AG09309 (cell line): ENCODE measurements at regions not wholly inside any gene's neighbourhood (a gene's known extent, or its start where the extent isn't known, plus 50 kb on each side); places are given as distances from the start of the nearest gene placed in this dataset.

ENCODE experiments used
- DNase-seq: peaks from one replicate; pipeline ENCODE4 v3.0.0-alpha.2; 2010; ENCODE audit warnings: low read depth
- H3K4me3 ChIP-seq: 2 replicates; pipeline ENCODE4 v1.5.1; 2011; ENCODE audit warnings: mild to moderate bottlenecking, low read depth, low read length, moderate library complexity; ENCODE audit not compliant: control insufficient read depth
- TF ChIP-seq, protein P1 (sequence below): IDR thresholded peaks from 2 replicates; pipeline ENCODE4 v1.5.1; 2011; ENCODE audit warnings: mild to moderate bottlenecking, low read depth, low read length, inconsistent platforms; ENCODE audit not compliant: insufficient read depth, control insufficient read depth; ENCODE audit errors: missing control alignments

DNA sequence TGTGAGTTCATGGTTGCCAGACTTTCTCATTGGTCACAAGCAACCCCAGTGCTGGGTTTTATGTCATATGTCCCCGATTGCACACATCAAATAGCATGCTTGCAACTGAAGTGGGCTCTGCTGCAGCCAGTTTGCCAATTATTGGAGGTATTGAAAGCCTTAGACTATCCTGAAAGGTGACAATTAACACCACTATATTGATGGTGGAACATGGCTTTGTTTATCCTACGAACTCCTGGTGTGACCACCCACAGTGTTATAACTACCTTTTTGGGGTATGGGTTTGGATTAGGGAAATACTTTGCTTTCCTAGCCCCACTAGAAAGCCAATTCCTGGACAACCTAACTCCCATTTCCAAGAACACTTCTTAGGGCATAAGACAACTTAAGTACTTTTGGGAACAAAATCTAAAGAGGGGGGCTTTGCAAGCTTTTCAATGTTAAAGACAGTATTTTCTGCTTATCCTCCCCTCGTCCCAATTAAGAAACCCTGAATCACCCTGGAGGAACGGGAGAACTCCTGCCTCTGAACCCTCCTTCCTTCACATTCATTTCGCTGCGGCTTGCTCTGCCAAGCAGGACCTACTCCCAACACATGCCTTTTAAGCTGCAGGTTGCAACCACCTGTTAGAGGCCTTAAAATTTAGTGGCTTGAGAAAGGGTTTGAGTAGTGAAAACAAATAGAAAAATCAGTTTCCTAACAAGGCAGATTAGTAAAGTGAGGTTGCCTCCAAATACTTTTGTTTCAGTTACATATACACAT lies 80.3 kb upstream of the RBM19 start:
- DNase-seq = no peak
- TF ChIP-seq, protein P1, sequence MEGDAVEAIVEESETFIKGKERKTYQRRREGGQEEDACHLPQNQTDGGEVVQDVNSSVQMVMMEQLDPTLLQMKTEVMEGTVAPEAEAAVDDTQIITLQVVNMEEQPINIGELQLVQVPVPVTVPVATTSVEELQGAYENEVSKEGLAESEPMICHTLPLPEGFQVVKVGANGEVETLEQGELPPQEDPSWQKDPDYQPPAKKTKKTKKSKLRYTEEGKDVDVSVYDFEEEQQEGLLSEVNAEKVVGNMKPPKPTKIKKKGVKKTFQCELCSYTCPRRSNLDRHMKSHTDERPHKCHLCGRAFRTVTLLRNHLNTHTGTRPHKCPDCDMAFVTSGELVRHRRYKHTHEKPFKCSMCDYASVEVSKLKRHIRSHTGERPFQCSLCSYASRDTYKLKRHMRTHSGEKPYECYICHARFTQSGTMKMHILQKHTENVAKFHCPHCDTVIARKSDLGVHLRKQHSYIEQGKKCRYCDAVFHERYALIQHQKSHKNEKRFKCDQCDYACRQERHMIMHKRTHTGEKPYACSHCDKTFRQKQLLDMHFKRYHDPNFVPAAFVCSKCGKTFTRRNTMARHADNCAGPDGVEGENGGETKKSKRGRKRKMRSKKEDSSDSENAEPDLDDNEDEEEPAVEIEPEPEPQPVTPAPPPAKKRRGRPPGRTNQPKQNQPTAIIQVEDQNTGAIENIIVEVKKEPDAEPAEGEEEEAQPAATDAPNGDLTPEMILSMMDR = no peak
- H3K4me3 ChIP-seq = no peak overlapping the region

DNA sequence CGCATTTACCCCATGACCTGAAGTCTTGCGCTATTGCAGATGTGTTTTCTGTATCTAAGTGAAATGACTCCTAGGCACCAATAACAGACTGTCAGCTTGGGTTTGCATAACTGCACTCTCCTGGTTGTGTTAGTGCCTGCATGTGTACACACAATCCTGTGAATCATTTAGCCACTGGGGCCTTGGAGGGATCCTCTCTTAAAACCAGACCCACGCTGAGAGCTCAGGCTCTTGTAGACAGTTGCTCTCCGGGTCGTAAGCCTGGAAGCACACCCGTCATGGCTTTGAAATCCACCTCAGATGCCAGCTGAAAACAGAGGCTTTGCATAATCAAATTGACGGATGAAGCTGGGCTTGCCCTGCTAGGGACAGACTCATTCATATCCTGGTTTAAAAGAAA lies 79.2 kb upstream of the RBM19 start:
- no peak overlapping the region for H3K4me3 ChIP-seq
- TF ChIP-seq, protein P1 = no peak
- peak; percentile 2 for DNase-seq

DNA sequence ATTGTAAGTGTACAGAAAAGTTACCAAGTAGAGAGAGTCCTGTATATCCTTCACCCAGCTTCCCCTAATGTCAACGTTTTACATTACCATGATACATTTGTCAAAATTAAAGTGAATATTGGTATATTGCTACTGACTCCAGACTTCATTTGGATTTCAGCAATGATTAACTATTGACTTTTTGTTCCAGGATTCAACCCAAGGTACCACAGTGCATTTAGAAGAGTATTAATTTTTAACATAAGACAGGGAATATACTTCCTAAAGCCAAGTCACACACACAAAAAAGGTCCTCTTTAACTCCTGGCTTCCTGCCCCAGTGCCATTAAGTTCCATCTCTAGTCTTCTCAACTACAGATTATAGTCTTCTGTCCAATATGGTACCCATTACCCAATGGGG lies 75.5 kb upstream of the RBM19 start:
- DNase-seq = no peak
- no peak overlapping the region for H3K4me3 ChIP-seq
- TF ChIP-seq, protein P1 = no peak

DNA sequence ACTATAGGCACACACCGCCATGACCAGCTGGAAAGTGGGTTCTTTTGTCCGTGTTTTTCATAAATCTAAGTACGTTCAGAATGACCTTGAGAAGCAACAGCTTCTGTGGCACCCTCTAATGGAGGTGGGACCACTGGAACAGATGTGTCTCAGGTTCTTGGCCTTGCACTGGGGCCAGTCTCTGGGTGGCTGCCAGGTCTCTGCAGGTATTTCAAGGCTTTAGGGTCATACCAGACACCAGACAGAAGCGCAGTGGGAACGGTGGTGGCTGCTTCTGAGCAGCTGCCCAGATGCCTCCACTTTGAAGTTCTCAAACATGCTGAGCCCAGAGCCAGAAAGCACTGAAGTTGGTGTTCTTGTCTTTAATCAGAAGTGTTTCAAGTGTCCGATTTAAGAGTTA lies 75.0 kb upstream of the RBM19 start:
- TF ChIP-seq, protein P1 = no peak
- DNase-seq = no peak

DNA sequence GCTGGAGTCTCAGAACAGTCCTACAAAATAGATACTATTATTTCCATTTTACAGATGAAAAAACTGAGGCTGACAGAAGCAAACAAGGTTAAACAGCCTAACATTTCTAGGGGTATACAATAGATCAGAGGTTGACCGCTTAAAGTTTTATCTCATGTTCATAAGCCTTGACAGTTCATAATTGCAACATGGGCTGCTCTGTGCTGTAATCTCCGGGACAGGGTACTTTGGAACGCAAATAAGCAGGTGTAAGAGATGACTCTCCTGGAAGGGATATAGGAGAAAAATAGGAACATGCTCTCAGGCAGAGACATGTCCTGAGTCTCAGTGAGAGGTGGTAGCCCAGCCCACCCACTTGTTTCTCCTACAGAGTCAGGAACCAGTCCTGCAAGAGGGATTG lies 72.8 kb upstream of the RBM19 start:
- TF ChIP-seq, protein P1 = no peak
- H3K4me3 ChIP-seq = no peak overlapping the region
- DNase-seq = no peak

More for the DNA sequence above, 75.0 kb upstream of the RBM19 start:
- no peak overlapping the region for H3K4me3 ChIP-seq

DNA sequence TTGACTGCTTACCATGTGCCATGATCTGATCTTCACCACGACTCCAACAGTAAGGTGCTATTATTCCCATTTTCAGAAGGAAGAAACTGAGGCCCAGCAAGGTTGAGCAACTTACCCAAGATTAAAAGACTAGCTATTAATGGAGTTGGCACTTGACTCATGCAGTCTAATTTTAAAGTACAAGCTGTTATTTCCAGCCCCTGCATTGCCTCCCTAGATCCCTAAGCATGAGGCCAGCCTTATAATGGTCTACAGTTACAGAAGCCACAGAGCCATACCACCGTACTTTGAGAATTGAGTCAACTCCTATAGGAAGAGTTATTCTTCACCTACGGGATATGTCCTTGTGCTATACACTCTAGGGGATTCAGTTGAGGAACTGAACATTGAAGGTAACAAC lies 66.7 kb upstream of the RBM19 start:
- DNase-seq = no peak
- TF ChIP-seq, protein P1 = no peak
- no peak overlapping the region for H3K4me3 ChIP-seq
